ENCODE measurements at regions not wholly inside any gene's neighbourhood (a gene's known extent, or its start where the extent isn't known, plus 50 kb on each side); places are given as distances from the start of the nearest gene placed in this dataset.

DNA sequence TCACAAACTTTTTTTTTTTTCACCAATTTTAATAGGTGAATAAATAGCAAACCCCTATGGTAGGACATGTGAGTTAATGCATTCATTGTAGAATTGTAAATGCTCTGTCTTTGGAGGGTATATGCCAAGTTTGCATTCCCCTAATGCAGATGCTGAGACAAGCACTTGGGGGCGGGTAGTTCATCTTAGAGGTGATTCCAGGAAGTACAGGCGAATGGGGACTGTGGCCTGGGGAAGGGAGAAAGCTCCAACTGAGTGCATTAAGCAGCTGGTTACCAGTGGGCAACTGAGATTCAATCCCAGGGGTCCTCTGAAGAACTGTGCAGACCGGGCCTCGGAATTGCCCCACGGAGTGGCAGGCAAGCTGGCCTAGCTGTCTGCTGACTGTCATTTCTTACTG is 107.6 kb downstream of the ZNF664 start:
- Histone ChIP-seq H3K79me2 (ENCODE audit: insufficient read depth, low read depth, low read length) (no peaks in the 10 kb centered on the region), H3K9me2 (ENCODE audit: insufficient read depth, low read length) (no peaks in the 10 kb centered on the region), H3K4me1 (ENCODE audit: insufficient read depth, low read length, poor library complexity, severe bottlenecking) (no peaks in the 10 kb centered on the region), H3K36me3 (ENCODE audit: insufficient read depth, low read length) (no peaks in the 10 kb centered on the region), H2AFZ (ENCODE audit: low read length) (no peak overlapping the region), H4K20me1 (ENCODE audit: insufficient read depth, low read length) (no peaks in the 10 kb centered on the region), H3K9me3 (ENCODE audit: low read length) (no peaks in the 10 kb centered on the region), H3K4me2 (ENCODE audit: low read length) (no peak overlapping the region), H3K4me3 (ENCODE audit: low read depth, low read length, poor library complexity, severe bottlenecking) (no peak overlapping the region), H3K27ac (ENCODE audit: low read depth, low read length, poor library complexity, severe bottlenecking) (no peak overlapping the region)
- POLR2A ChIA-PET, result no interaction called here
- intact Hi-C loops (cut with micrococcal nuclease; ENCODE audit: unreplicated experiment), result no loop called here
- no peak for DNase-seq (ENCODE audit: low spot score)
- CTCF ChIA-PET (ENCODE audit: unreplicated experiment), result no interaction called here
- no TSS peak for BruUV-seq (replicated peaks)
- no peak for TF ChIP-seq EZH2phosphoT487 (IDR thresholded peaks at IDR 0.05; ENCODE audit: borderline replicate concordance, low read depth, low read length)
- TF ChIP-seq, protein P1, sequence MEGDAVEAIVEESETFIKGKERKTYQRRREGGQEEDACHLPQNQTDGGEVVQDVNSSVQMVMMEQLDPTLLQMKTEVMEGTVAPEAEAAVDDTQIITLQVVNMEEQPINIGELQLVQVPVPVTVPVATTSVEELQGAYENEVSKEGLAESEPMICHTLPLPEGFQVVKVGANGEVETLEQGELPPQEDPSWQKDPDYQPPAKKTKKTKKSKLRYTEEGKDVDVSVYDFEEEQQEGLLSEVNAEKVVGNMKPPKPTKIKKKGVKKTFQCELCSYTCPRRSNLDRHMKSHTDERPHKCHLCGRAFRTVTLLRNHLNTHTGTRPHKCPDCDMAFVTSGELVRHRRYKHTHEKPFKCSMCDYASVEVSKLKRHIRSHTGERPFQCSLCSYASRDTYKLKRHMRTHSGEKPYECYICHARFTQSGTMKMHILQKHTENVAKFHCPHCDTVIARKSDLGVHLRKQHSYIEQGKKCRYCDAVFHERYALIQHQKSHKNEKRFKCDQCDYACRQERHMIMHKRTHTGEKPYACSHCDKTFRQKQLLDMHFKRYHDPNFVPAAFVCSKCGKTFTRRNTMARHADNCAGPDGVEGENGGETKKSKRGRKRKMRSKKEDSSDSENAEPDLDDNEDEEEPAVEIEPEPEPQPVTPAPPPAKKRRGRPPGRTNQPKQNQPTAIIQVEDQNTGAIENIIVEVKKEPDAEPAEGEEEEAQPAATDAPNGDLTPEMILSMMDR (conservative IDR thresholded peaks at IDR 0.05; ENCODE audit: low read length), result no peak

DNA sequence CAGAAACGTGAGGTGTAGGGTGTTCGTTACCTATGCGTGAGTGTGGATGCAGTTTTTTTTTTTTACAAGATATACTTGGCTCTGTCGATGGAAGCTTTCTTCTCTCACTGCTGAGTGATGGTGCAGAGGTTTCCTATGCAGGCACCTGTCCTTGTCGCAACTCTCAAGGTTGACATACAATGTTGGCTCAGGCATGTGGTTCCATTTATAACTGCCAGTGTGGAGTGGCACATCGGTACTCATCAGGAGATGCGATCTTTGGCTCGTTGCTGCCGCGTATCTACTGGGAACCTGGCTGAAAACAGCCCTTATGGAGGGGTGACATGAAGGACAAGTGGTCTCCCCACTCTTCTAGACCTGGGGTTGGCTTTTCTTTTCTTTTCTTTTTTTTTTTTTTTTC is 109.0 kb downstream of the ZNF664 start:
- no peaks in the 10 kb centered on the region for H3K9me2 ChIP-seq (ENCODE audit: insufficient read depth, low read length)
- BruUV-seq (replicated peaks), result no TSS peak
- no peaks in the 10 kb centered on the region for H4K20me1 ChIP-seq (ENCODE audit: insufficient read depth, low read length)
- no peak for DNase-seq (ENCODE audit: low spot score)
- no peak overlapping the region for H3K27ac ChIP-seq (ENCODE audit: low read depth, low read length, poor library complexity, severe bottlenecking)
- no peak overlapping the region for H2AFZ ChIP-seq (ENCODE audit: low read length)
- TF ChIP-seq, protein P1 (conservative IDR thresholded peaks at IDR 0.05; ENCODE audit: low read length), result no peak
- no peak for TF ChIP-seq EZH2phosphoT487 (IDR thresholded peaks at IDR 0.05; ENCODE audit: borderline replicate concordance, low read depth, low read length)
- H3K4me2 ChIP-seq (ENCODE audit: low read length), result no peak overlapping the region
- H3K36me3 ChIP-seq (ENCODE audit: insufficient read depth, low read length), result no peaks in the 10 kb centered on the region
- ChIA-PET CTCF (ENCODE audit: unreplicated experiment) (no interaction called here), POLR2A (no interaction called here)
- H3K9me3 ChIP-seq (ENCODE audit: low read length), result no peaks in the 10 kb centered on the region
- intact Hi-C loops (cut with micrococcal nuclease; ENCODE audit: unreplicated experiment), result no loop called here
- no peaks in the 10 kb centered on the region for H3K4me1 ChIP-seq (ENCODE audit: insufficient read depth, low read length, poor library complexity, severe bottlenecking)
- H3K4me3 ChIP-seq (ENCODE audit: low read depth, low read length, poor library complexity, severe bottlenecking), result no peak overlapping the region
- H3K79me2 ChIP-seq (ENCODE audit: insufficient read depth, low read depth, low read length), result no peaks in the 10 kb centered on the region

DNA sequence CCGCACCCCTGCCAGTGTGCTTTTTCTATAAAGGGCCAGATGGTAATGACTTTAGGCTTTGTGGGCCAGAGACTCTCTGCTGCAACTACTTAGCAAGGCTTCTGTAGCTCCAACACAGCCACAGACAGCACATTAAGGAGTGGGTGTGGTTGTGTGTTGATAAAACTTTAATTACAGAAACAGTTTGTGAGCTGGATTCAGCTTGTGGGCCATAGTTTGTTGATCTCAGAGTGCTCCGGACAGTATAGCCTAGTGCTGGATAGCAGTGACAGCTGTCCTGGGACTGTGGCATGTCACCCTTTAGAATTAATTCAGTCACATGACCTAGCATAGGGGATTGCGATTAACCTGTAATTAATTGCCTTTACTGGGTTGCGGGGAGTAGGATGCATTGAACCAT is 109.7 kb downstream of the ZNF664 start:
- Histone ChIP-seq H2AFZ (ENCODE audit: low read length) (no peak overlapping the region), H3K79me2 (ENCODE audit: insufficient read depth, low read depth, low read length) (no peaks in the 10 kb centered on the region), H3K4me3 (ENCODE audit: low read depth, low read length, poor library complexity, severe bottlenecking) (no peak overlapping the region), H3K4me1 (ENCODE audit: insufficient read depth, low read length, poor library complexity, severe bottlenecking) (no peaks in the 10 kb centered on the region), H3K4me2 (ENCODE audit: low read length) (no peak overlapping the region), H3K27ac (ENCODE audit: low read depth, low read length, poor library complexity, severe bottlenecking) (no peak overlapping the region), H3K36me3 (ENCODE audit: insufficient read depth, low read length) (no peaks in the 10 kb centered on the region), H4K20me1 (ENCODE audit: insufficient read depth, low read length) (no peaks in the 10 kb centered on the region), H3K9me2 (ENCODE audit: insufficient read depth, low read length) (no peaks in the 10 kb centered on the region), H3K9me3 (ENCODE audit: low read length) (no peaks in the 10 kb centered on the region)
- no peak for TF ChIP-seq EZH2phosphoT487 (IDR thresholded peaks at IDR 0.05; ENCODE audit: borderline replicate concordance, low read depth, low read length)
- TF ChIP-seq, protein P1 (conservative IDR thresholded peaks at IDR 0.05; ENCODE audit: low read length), result no peak
- ChIA-PET POLR2A (no interaction called here), CTCF (ENCODE audit: unreplicated experiment) (no interaction called here)
- DNase-seq (ENCODE audit: low spot score), result no peak
- no TSS peak for BruUV-seq (replicated peaks)
- intact Hi-C loops (cut with micrococcal nuclease; ENCODE audit: unreplicated experiment), result no loop called here
